B cell (primary cell): ENCODE measurements at regions not wholly inside any gene's neighbourhood (a gene's known extent, or its start where the extent isn't known, plus 50 kb on each side); places are given as distances from the start of the nearest gene placed in this dataset.

ENCODE experiments used
- ATAC-seq: fragments of 200-7000 bp; cut with Tn5 transposase; one replicate; pipeline ENCODE4 v1.10.0; 2021; ENCODE audit warnings: low read depth, mild to moderate bottlenecking, moderate number of reproducible peaks, moderate library complexity
- CTCF ChIA-PET: fragments of 350-600 bp; sonication (Branson Sonifier 250); formaldehyde crosslinking; loops from one replicate; lab custom pipeline; 2021; ENCODE audit warnings: antibody characterized with exemption, inconsistent platforms; lab: Charles Lee
- POLR2A ChIA-PET: fragments of 350-600 bp; sonication (Branson Sonifier 250); formaldehyde crosslinking; loops from one replicate; lab custom pipeline; 2021; ENCODE audit warnings: antibody characterized with exemption; lab: Charles Lee
- DNase-seq: peaks from one replicate; pipeline ENCODE4 v3.0.0; 2013
- H2AFZ ChIP-seq: 2 replicates; pipeline ENCODE4 v1.6.1; 2012; ENCODE audit warnings: mild to moderate bottlenecking, low read depth, low read length; ENCODE audit not compliant: insufficient read depth, poor library complexity, severe bottlenecking
- H3K27ac ChIP-seq, 2 donors: 1 replicate in 1 of 2; 2 replicates in 1 of 2; pipeline ENCODE4 v1.5.1; 2012 to 2013; ENCODE audit warnings: low read length in 2 of 2, mild to moderate bottlenecking in 2 of 2, moderate library complexity in 1 of 2
- H3K27me3 ChIP-seq, 4 experiments: fragments of 200-600 bp in 1 of 4; sonication (generic) in 1 of 4; replicated peaks in 1 of 4; 1 replicate in 2 of 4; 2 replicates in 2 of 4; pipeline versions ENCODE4 v1.6.1 to v1.7.0; 2013 to 2016; ENCODE audit warnings: low read length in 3 of 4, mild to moderate bottlenecking in 2 of 4, mixed read lengths in 1 of 4, moderate library complexity in 1 of 4; ENCODE audit not compliant: insufficient read depth in 4 of 4, control insufficient read depth in 3 of 4; ENCODE audit errors: control extremely low read depth in 1 of 4
- H3K36me3 ChIP-seq, 2 experiments: replicated peaks in 1 of 2; 1 replicate in 1 of 2; 2 replicates in 1 of 2; pipeline versions ENCODE4 v1.6.1 to v1.7.1; 2013; ENCODE audit warnings: low read length in 1 of 2; ENCODE audit not compliant: insufficient read depth in 2 of 2, control insufficient read depth in 1 of 2; ENCODE audit errors: control extremely low read depth in 1 of 2, extremely low read depth in 1 of 2
- H3K4me1 ChIP-seq, 2 donors: fragments of 200-600 bp in 1 of 2; sonication (generic) in 1 of 2; 1 replicate in 1 of 2; 2 replicates in 1 of 2; pipeline versions ENCODE4 v1.5.1 to v1.6.1; 2013 to 2017; ENCODE audit warnings: low read length in 2 of 2; ENCODE audit not compliant: control insufficient read depth in 2 of 2, insufficient read depth in 2 of 2
- H3K4me2 ChIP-seq: replicated peaks from 2 replicates; pipeline ENCODE3; 2012; ENCODE audit warnings: mild to moderate bottlenecking, low read depth, low read length; ENCODE audit not compliant: poor library complexity, severe bottlenecking
- H3K4me3 ChIP-seq, 5 experiments: fragments of 200-600 bp in 1 of 5; sonication (generic) in 1 of 5; 1 replicate in 3 of 5; 2 replicates in 2 of 5; pipeline versions ENCODE4 v1.5.1 to v1.7.0; 2011 to 2016; ENCODE audit warnings: low read length in 4 of 5, mild to moderate bottlenecking in 4 of 5, low read depth in 2 of 5, control low read depth in 1 of 5, moderate library complexity in 1 of 5; ENCODE audit not compliant: insufficient read depth in 1 of 5; ENCODE audit errors: control extremely low read depth in 1 of 5, extremely low read depth in 1 of 5
- H3K79me2 ChIP-seq: fragments of 200-600 bp; sonication (generic); one replicate; pipeline ENCODE4 v1.6.0; 2016; ENCODE audit warnings: low read length; ENCODE audit not compliant: control insufficient read depth, insufficient read depth
- H3K9ac ChIP-seq: fragments of 200-600 bp; sonication (generic); 2 replicates; pipeline ENCODE4 v1.6.1; 2017; ENCODE audit warnings: mild to moderate bottlenecking, low read length, moderate library complexity
- H3K9me3 ChIP-seq, 3 donors: one replicate each; pipeline versions ENCODE4 v1.6.1 to v1.7.1; 2013; ENCODE audit warnings: low read length in 2 of 3; ENCODE audit not compliant: control insufficient read depth in 2 of 3, insufficient read depth in 1 of 3; ENCODE audit errors: control extremely low read depth in 1 of 3
- H4K20me1 ChIP-seq: 2 replicates; pipeline ENCODE4 v1.6.0; 2012; ENCODE audit warnings: mild to moderate bottlenecking, low read length; ENCODE audit not compliant: insufficient read depth, control insufficient read depth, poor library complexity, severe bottlenecking
- H3K27ac Mint-ChIP-seq: one replicate; pipeline ENCODE4 v1.8.0; 2021; ENCODE audit warnings: mixed read lengths
- H3K27me3 Mint-ChIP-seq: one replicate; pipeline ENCODE4 v1.8.0; 2021; ENCODE audit warnings: mixed read lengths
- H3K4me1 Mint-ChIP-seq: one replicate; pipeline ENCODE4 v1.8.0; 2021; ENCODE audit warnings: mixed read lengths
- H3K4me3 Mint-ChIP-seq: one replicate; pipeline ENCODE4 v1.8.0; 2021; ENCODE audit warnings: mixed read lengths
- H3K9me3 Mint-ChIP-seq: one replicate; pipeline ENCODE4 v1.8.0; 2022; ENCODE audit warnings: mixed read lengths; ENCODE audit not compliant: insufficient read depth
- CTCF ChIP-seq: fragments of 200-600 bp; IDR thresholded peaks from one replicate; pipeline ENCODE4 v1.8.0; 2022; ENCODE audit warnings: antibody characterized with exemption, mild to moderate bottlenecking
- EZH2 ChIP-seq: IDR thresholded peaks from 2 replicates; pipeline ENCODE4 v1.6.1; 2012; ENCODE audit warnings: borderline replicate concordance, low read depth, mild to moderate bottlenecking, moderate library complexity, low read length; ENCODE audit not compliant: insufficient read depth, poor library complexity, severe bottlenecking
- WGBS: methylation state at CpG from one replicate; pipeline ENCODE4 v1.1.5; 2013; ENCODE audit warnings: missing lambda C conversion rate; ENCODE audit not compliant: insufficient coverage; 5-methylcytosine and 5-hydroxymethylcytosine counted together
- intact Hi-C: fragments of 100-400 bp; cut with micrococcal nuclease; formaldehyde crosslinking; loops from one replicate; pipeline ENCODE4 v1.10.0; 2022

- Mint-ChIP-seq H3K27ac (no peak overlapping the region), H3K4me3 (no peak overlapping the region), H3K27me3 (no peaks in the 10 kb centered on the region), H3K9me3 (peaks cover 4% of the 10 kb centered on the region), H3K4me1 (no peaks in the 10 kb centered on the region)
- Histone ChIP-seq H4K20me1 (no peaks in the 10 kb centered on the region), H3K4me2 (no peak overlapping the region), H3K9me3 (no peaks in the 10 kb centered on the region), H3K36me3 (no peaks in the 10 kb centered on the region), H3K27ac (no peak overlapping the region), H3K27me3 (no peaks in the 10 kb centered on the region), H3K4me1 (no peaks in the 10 kb centered on the region), H3K79me2 (no peaks in the 10 kb centered on the region), H3K9ac (no peak overlapping the region), H3K4me3 (no peak overlapping the region), H2AFZ (no peak overlapping the region)
- POLR2A ChIA-PET = no interaction called here
- CTCF ChIA-PET = no interaction called here
- DNase-seq (no peak), ATAC-seq (no peak)
- 75% methylated on average over 7 of the region's 7 CpGs for WGBS
- intact Hi-C loops = no loop called here
- TF ChIP-seq CTCF (no peak), EZH2 (no peak)
These were observed 1710.1 kb upstream of the CDH9 start for GRCh38 chr5:28748446-28748845.

- H3K4me2 ChIP-seq = no peak overlapping the region
- ChIA-PET POLR2A (no interaction called here), CTCF (no interaction called here)
- Mint-ChIP-seq H3K27ac (no peak overlapping the region), H3K27me3 (no peaks in the 10 kb centered on the region), H3K4me1 (no peaks in the 10 kb centered on the region), H3K4me3 (no peak overlapping the region), H3K9me3 (no peaks in the 10 kb centered on the region)
- TF ChIP-seq EZH2 (no peak), CTCF (no peak)
- H4K20me1 ChIP-seq = no peaks in the 10 kb centered on the region
- no peaks in the 10 kb centered on the region for H3K27me3 ChIP-seq
- H3K27ac ChIP-seq = no peak overlapping the region
- H3K4me1 ChIP-seq = no peaks in the 10 kb centered on the region
- DNase-seq (no peak), ATAC-seq (no peak)
- H3K4me3 ChIP-seq = no peak overlapping the region
- intact Hi-C loops = no loop called here
- H3K9me3 ChIP-seq = no peaks in the 10 kb centered on the region
- H3K79me2 ChIP-seq = no peaks in the 10 kb centered on the region
- no peak overlapping the region for H2AFZ ChIP-seq
- H3K9ac ChIP-seq = no peak overlapping the region
- no peaks in the 10 kb centered on the region for H3K36me3 ChIP-seq
These were observed 1705.3 kb upstream of the CDH9 start for GRCh38 chr5:28743716-28744110.
